ENCODE measurements at regions not wholly inside any gene's neighbourhood (a gene's known extent, or its start where the extent isn't known, plus 50 kb on each side); places are given as distances from the start of the nearest gene placed in this dataset.
"Not testable (repeated sequence)": the region's sequence is repeated elsewhere in the genome, so short reads cannot be mapped to it uniquely, and the experiment has no call there.

DNA sequence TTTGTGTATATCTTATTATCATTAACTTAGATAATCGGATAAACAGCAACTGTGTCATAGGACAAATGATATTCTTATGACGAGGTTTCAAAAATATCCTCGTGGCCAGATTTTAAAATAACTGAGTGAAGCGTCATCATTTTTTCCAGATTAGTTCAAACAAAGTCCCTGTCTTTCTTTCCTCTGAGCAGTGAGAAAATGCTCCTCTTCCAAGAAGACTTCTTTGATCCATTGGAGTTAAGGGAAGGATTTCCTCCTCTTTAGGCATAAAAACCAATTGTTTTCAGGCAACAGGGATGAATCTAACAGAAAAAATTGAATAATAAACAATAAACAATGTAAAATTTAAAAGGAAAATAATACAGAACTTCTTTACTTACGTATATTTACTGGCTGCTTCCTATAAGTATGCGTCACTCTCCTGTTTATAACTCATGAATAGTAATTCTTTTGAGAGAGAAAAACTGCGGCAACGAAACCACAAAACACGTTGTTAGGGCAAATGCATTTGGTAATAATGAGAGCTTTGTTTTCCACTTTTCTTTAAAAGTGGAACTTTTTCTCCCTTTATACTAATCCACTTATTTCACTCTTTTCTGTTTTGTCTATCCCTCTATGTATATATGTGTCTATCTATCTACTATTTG lies 419.4 kb upstream of the ONECUT1 start:
- no peak for DNase-seq

GRCh38 chr15:53208751-53209150 lies 418.6 kb upstream of the ONECUT1 start:
- no peak for DNase-seq

- no peak for DNase-seq
These were observed 413.3 kb upstream of the ONECUT1 start for GRCh38 chr15:53203454-53203853.

GRCh38 chr15:53202876-53203275 lies 412.7 kb upstream of the ONECUT1 start:
- no peak for DNase-seq

DNA sequence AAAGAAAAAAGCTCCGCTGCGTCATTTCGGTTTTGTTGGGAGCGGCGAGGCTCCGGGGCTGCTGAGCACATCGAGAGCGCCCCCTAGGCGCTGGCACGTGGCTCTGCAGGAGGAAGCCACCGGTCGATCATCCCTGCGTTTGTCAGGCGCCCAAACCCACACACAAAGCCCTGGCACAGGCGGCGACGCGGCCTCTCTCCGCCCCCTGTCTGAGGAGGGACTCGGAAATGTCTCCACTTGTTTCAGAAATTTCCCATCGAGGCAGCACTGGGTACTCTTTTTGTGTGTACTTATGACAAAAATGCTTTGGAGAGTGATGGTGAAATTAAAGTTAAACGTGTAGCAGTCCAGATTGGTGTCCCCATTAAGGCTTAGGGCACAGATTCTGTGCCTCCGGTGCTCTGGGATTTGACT lies 407.3 kb upstream of the ONECUT1 start:
- peak; percentile 53 to 74 for DNase-seq

GRCh38 chr15:53196788-53197187 lies 406.7 kb upstream of the ONECUT1 start:
- no peak for DNase-seq

- DNase-seq = no peak
These were observed 406.1 kb upstream of the ONECUT1 start for GRCh38 chr15:53196242-53196641.

DNA sequence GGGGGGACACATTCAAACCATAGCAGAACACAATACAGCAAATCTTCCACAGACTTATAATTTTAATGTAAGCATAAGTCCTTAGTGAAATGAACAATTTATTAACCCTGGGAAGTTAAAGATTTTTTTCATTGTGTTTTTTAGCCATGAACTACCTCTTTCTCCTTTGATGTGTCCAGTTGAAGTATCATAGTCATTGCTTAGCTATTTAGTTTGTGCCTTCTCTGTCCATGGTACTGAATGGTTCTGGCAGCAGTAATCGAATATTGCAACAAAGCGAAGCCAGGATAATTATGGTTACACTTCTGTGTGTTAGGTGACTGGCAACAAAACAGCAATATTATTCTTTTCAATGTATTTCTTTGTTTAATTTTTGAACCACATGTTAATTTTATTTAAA lies 403.0 kb upstream of the ONECUT1 start:
- DNase-seq = no peak

- no peak for DNase-seq
These were observed 399.7 kb upstream of the ONECUT1 start for GRCh38 chr15:53189860-53190259.

DNA sequence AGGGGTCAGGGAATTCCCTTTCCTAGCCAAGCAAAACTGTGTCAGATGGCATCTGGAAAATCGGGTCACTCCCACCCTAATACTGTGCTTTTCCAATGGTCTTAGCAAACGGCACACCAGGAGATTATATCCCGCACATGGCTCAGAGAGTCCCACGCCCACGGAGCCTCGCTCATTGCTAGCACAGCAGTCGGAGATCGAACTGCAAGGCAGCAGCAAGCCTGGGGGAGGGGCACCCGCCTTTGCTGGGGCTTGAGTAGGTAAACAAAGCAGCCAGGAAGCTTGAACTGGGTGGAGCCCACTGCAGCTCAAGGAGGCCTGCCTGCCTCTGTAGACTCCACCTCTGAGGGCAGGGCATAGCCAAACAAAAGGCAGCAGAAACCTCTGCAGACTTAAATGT lies 393.3 kb upstream of the ONECUT1 start:
- not testable (repeated sequence) for DNase-seq

DNA sequence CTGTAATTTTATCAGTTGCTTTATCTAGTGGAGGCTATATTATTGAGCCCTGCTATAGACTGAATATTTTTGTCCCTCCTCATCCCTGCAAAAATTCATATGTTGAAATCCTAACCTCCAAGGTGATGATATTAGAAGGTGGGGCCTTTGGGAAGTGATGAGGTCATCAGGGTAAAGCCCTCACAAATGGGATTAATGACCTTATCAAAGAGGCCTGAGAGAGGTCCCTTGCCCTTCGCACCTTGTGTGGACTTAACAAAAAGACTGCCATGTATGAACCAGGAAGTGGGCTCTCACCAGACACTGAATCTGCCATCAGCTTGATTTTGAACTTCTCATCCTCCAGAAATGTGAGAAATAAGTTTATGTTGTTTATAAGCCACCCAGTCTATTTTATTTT lies 381.4 kb upstream of the ONECUT1 start:
- DNase-seq = no peak

DNA sequence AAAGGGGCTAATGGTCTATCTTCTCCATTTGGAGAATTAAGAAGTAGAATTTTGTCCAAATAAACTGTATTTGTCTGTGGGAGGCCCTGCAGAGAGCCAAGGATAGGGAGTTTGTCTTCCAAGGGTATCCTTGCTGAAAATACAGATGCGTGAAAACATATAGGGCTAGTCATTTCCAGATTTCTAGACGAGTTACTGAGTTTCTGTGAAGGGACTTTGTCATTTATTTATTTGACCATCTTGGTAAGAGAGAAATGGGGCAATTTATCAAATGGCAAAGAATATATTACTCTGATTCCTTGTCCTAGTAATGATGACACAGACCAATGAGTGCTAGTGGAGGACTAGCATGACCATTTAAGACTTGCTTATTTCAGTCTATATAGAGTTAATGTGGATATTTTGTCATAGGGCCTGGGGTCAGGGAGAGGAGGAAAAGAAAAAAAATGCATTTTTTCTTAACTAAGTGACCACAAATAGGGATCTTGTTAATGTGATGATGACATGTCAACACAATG lies 376.6 kb upstream of the ONECUT1 start:
- DNase-seq = no peak

- DNase-seq = no peak
These were observed 376.0 kb upstream of the ONECUT1 start for GRCh38 chr15:53165988-53166683.

DNA sequence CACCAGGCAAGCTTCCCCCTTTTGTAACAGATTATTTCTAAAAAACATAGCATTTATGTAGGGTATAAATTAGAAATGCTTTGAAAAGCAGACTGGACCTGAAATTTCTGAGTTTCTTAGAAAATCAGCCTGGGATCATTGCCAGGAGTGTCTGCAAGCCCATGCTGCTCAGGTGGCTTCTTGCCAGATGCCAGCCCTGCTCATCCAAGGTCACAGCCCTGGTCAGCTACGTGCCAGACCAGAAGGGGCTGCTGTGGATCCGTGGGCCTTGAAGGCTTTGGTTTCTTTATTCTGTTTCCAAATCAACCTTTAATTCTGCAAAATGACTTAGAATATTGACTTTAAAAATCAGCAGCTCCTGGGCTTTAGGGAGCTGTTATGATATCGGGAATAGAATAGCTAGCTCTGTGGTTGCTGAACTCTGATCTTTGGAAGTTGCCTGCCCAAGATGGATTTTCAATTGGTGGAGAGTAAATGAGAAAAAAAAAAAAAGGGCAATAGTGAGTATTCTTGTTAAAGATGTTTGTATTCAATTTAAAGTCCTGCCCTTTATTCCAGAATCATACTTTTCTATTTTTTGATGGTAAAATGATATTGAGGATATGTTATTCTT lies 370.1 kb upstream of the ONECUT1 start:
- no peak for DNase-seq

DNA sequence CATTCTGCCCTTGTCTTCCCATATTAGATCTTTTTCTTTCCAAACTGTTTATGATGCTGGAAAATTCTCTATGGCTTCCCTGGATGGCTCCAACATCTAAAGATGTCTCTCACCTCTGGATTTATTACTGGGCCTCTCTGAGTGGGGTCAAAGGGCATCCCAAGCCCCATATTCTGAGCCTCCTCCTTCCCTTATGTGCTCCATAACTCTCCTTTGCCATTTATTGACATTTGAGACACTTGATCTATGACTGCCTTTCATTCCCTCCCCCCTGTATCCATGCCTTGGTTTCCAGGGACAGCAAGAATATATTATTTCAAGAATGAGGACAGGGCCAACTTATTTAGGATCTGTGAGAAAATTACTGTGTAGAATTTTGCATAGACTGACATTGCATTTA lies 369.3 kb upstream of the ONECUT1 start:
- DNase-seq = no peak

DNA sequence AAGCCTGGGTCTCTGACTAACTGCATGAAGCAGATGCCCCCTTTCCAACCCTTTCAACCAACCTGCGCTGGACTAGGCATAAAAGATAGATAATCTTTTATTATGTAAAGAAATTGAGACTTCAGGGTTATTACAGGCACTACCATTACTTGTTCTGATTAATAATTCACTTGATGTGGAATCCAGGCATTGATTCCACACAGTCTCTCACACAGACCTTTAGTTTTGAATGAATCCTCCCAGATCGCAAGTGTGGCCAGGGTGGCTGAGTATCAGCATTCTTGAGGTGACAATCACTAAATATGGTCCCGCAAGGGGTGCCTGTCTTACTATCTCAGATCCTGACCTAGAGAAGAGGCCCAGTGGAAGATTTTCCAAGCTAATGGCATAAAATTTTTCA lies 368.9 kb upstream of the ONECUT1 start:
- DNase-seq = no peak

GRCh38 chr15:53133255-53133850 lies 343.2 kb upstream of the ONECUT1 start:
- no peak for DNase-seq

DNA sequence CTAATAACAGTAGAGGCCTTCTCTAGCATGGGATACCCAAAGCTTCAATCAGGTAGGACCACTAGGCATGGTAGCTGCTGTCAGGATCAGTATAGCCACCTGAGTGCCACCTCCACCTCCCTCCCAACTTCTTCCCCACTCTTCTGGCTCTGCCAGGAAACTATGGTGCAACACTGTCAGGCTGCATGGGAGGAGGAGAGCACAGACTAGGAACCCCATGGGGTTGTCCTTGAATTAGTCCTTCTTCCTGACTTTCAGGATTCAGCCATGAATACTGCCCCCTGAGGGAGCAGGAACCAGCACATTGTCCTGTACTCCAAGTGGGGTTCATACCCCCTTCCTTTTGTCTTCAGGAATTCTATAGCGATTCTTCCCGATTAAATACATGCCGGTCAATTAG lies 340.8 kb upstream of the ONECUT1 start:
- DNase-seq = no peak

- no peak for DNase-seq
These were observed 339.2 kb upstream of the ONECUT1 start for GRCh38 chr15:53129121-53129904.

DNA sequence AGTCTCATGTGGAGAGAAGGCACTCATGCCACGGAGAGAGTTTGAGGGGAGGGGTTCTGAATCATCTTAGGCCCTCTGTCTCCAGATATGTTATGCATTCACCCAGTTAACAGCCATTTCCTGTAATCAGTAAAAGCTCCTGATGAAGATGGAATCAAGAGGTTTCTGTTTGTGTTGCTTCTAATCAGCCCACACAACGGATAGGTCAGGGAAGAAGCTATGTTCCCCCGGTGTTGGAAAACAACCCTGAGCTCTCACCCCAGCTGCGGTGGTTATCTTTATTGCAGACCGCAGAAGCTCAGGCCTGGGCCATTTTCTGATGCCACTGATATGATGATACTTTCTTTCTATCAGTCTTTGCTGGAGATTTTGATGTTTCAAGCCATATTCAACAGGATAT lies 338.5 kb upstream of the ONECUT1 start:
- DNase-seq = no peak

DNA sequence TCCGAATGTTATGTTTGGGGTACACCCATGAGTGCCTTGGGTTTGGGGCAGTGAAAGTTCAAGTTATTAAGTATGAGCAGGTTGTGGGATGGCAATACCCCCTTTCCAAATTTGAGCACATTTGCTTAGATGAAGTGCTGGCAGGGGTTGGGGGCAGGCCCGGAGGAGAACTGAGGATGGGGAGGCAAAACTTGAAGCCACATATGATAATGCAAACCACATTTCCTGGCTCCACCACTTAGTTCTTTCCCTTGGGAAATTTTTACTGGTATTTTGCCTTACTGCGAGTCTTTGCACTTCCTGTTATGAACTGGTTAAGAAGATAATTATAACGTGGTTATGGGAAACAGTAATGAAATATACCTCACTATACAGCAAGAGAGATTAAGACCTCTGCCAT lies 336.0 kb upstream of the ONECUT1 start:
- DNase-seq = no peak

- DNase-seq = no peak
These were observed 332.7 kb upstream of the ONECUT1 start for GRCh38 chr15:53122818-53123217.

- not testable (repeated sequence) for DNase-seq
These were observed 326.8 kb upstream of the ONECUT1 start for GRCh38 chr15:53116915-53117314.
